IMR-90 (cell line): ENCODE measurements at regions not wholly inside any gene's neighbourhood (a gene's known extent, or its start where the extent isn't known, plus 50 kb on each side); places are given as distances from the start of the nearest gene placed in this dataset.

Source experiments
- ATAC-seq: fragments of 200-7000 bp; cut with Tn5 transposase; 2 replicates; pipeline ENCODE4 v1.9.1; 2020; ENCODE audit warnings: low read depth, mild to moderate bottlenecking, moderate library complexity
- BruUV-seq: library from RNA; stranded (reverse); fragments of 400-500 nt; replicated peaks from 2 replicates; lab custom pipeline; 2021; lab: Mats Ljungman, UMichigan
- CTCF ChIA-PET: fragments of 300-600 bp; formaldehyde crosslinking; extraction: SDS; loops from one replicate; lab custom pipeline; 2021; ENCODE audit warnings: antibody characterized with exemption; lab: Yijun Ruan, JAX
- POLR2A ChIA-PET: fragments of 300-600 bp; sonication (Branson Sonifier 250); formaldehyde crosslinking; loops from one replicate; lab custom pipeline; 2022; ENCODE audit warnings: antibody characterized with exemption; ENCODE audit not compliant: unreplicated experiment; lab: Charles Lee
- DNase-seq: peaks from one replicate; pipeline ENCODE4 v3.0.0; 2013
- H2AFZ ChIP-seq: replicated peaks from 2 replicates; pipeline ENCODE3; 2013; ENCODE audit warnings: low read length, mild to moderate bottlenecking; ENCODE audit not compliant: poor library complexity
- H2AK5ac ChIP-seq: 2 replicates; pipeline ENCODE4 v1.6.1; 2013; ENCODE audit warnings: low read depth, low read length, inconsistent platforms
- H2AK9ac ChIP-seq: replicated peaks from 2 replicates; pipeline ENCODE3; 2013; ENCODE audit warnings: mild to moderate bottlenecking, low read depth, low read length, moderate library complexity; ENCODE audit not compliant: poor library complexity
- H2BK120ac ChIP-seq: 2 replicates; pipeline ENCODE4 v1.6.1; 2013; ENCODE audit warnings: low read depth, low read length, inconsistent platforms
- H2BK15ac ChIP-seq: 3 replicates; pipeline ENCODE4 v1.6.1; 2013; ENCODE audit warnings: low read depth, low read length, inconsistent platforms
- H2BK20ac ChIP-seq: 2 replicates; pipeline ENCODE4 v1.6.1; 2013; ENCODE audit warnings: low read depth, mild to moderate bottlenecking, inconsistent platforms, low read length, moderate library complexity
- H2BK5ac ChIP-seq: 2 replicates; pipeline ENCODE4 v1.6.1; 2013; ENCODE audit warnings: mild to moderate bottlenecking, low read depth, low read length, inconsistent platforms; ENCODE audit not compliant: poor library complexity, severe bottlenecking
- H3K14ac ChIP-seq: replicated peaks from 2 replicates; pipeline ENCODE4 v1.6.1; 2013; ENCODE audit warnings: low read depth, low read length, inconsistent platforms
- H3K18ac ChIP-seq: 2 replicates; pipeline ENCODE4 v1.6.1; 2013; ENCODE audit warnings: low read depth, low read length, control low read depth
- H3K23ac ChIP-seq: 2 replicates; pipeline ENCODE4 v1.6.1; 2013; ENCODE audit warnings: low read depth, low read length, inconsistent platforms
- H3K27ac ChIP-seq: 2 replicates; pipeline ENCODE4 v1.5.1; 2013; ENCODE audit warnings: mild to moderate bottlenecking, control low read depth, low read length; ENCODE audit not compliant: insufficient read depth
- H3K27me3 ChIP-seq: 2 replicates; pipeline ENCODE4 v1.6.1; 2013; ENCODE audit warnings: low read length; ENCODE audit not compliant: control insufficient read depth, insufficient read depth
- H3K36me3 ChIP-seq: 2 replicates; pipeline ENCODE4 v1.6.1; 2013; ENCODE audit warnings: low read length, mixed read lengths; ENCODE audit not compliant: control insufficient read depth, insufficient read depth
- H3K4ac ChIP-seq: 2 replicates; pipeline ENCODE4 v1.6.1; 2013; ENCODE audit warnings: low read depth, low read length, inconsistent platforms
- H3K4me1 ChIP-seq: 2 replicates; pipeline ENCODE4 v1.6.1; 2013; ENCODE audit warnings: low read length, mixed read lengths; ENCODE audit not compliant: control insufficient read depth, insufficient read depth
- H3K4me2 ChIP-seq: 2 replicates; pipeline ENCODE4 v1.6.1; 2013; ENCODE audit warnings: low read depth, mild to moderate bottlenecking, control low read depth, low read length, moderate library complexity
- H3K4me3 ChIP-seq: 2 replicates; pipeline ENCODE4 v1.5.1; 2013; ENCODE audit warnings: low read depth, mild to moderate bottlenecking, control low read depth, low read length, moderate library complexity; ENCODE audit not compliant: insufficient read depth
- H3K56ac ChIP-seq: 2 replicates; pipeline ENCODE4 v1.6.1; 2013; ENCODE audit warnings: low read length, inconsistent platforms; ENCODE audit not compliant: insufficient read depth; ENCODE audit errors: extremely low read depth
- H3K79me1 ChIP-seq, 2 experiments: 2 replicates each; pipeline ENCODE4 v1.6.1; 2013; ENCODE audit warnings: low read length in 2 of 2, inconsistent platforms in 1 of 2, low read depth in 1 of 2
- H3K9ac ChIP-seq: 2 replicates; pipeline ENCODE4 v1.6.1; 2013; ENCODE audit warnings: low read depth, low read length, control low read depth
- H3K9me1 ChIP-seq: 2 replicates; pipeline ENCODE4 v1.6.1; 2013; ENCODE audit warnings: low read length, inconsistent platforms; ENCODE audit not compliant: insufficient read depth
- H3K9me3 ChIP-seq: 2 replicates; pipeline ENCODE4 v1.6.1; 2013; ENCODE audit warnings: low read length; ENCODE audit not compliant: control insufficient read depth, insufficient read depth
- H4K20me1 ChIP-seq: 2 replicates; pipeline ENCODE4 v1.6.1; 2013; ENCODE audit warnings: low read length, inconsistent platforms; ENCODE audit not compliant: insufficient read depth
- H4K5ac ChIP-seq: 2 replicates; pipeline ENCODE4 v1.6.1; 2013; ENCODE audit warnings: mild to moderate bottlenecking, low read depth, low read length, control low read depth
- H4K8ac ChIP-seq, 2 experiments: 2 replicates each; pipeline ENCODE4 v1.6.1; 2013; ENCODE audit warnings: low read depth in 2 of 2, low read length in 2 of 2, control low read depth in 1 of 2, inconsistent platforms in 1 of 2
- H4K91ac ChIP-seq: 2 replicates; pipeline ENCODE4 v1.6.1; 2013; ENCODE audit warnings: low read depth, low read length, inconsistent platforms; ENCODE audit not compliant: insufficient read depth
- CEBPB ChIP-seq: IDR thresholded peaks from 2 replicates; pipeline ENCODE4 v1.6.1; 2012; ENCODE audit warnings: low read depth, low read length, improper control_type of control experiment
- NFE2L2 ChIP-seq: fragments of 150-350 bp; IDR thresholded peaks from 2 replicates; pipeline ENCODE4 v1.6.1; 2016; ENCODE audit warnings: low read depth, mild to moderate bottlenecking, low read length
- WGBS, 2 experiments: methylation state at CpG; one replicate each; pipeline versions ENCODE4 v1.1.5 to v1.1.7; 2013; ENCODE audit warnings: missing lambda C conversion rate in 2 of 2; ENCODE audit not compliant: insufficient read length in 1 of 2; ENCODE audit errors: extremely low coverage in 2 of 2; 5-methylcytosine and 5-hydroxymethylcytosine counted together
- dilution Hi-C: fragments of 300-500 bp; cut with HindIII; formaldehyde crosslinking; loops from one replicate; pipeline ENCODE4 v1.14.3; 2018; ENCODE audit warnings: low sequenced_read_pairs; ENCODE audit not compliant: unreplicated experiment
- in situ Hi-C: fragments of 300-500 bp; cut with MboI; formaldehyde crosslinking; loops from 3 replicates; pipeline ENCODE4 v1.14.3; 2019; ENCODE audit warnings: low sequenced_read_pairs, inconsistent platforms, mixed read lengths
- intact Hi-C: fragments of 100-400 bp; cut with micrococcal nuclease; formaldehyde crosslinking; loops from 2 replicates; pipeline ENCODE4 v1.10.0; 2022

GRCh38 chr3:89572261-89572660, 464.8 kb downstream of the EPHA3 start:
- no TSS peak for BruUV-seq
- Histone ChIP-seq H4K20me1 (no peaks in the 10 kb centered on the region), H3K9ac (no peak overlapping the region), H2AFZ (no peak overlapping the region), H3K4me3 (no peak overlapping the region), H3K14ac (no peak overlapping the region), H3K4me1 (no peaks in the 10 kb centered on the region; the same call in 1 of the 2 replicates), H3K9me1 (no peaks in the 10 kb centered on the region), H3K27me3 (no peaks in the 10 kb centered on the region), H3K56ac (no peak overlapping the region), H3K18ac (no peak overlapping the region), H3K36me3 (no peaks in the 10 kb centered on the region), H4K8ac (no peak overlapping the region), H3K4ac (no peak overlapping the region), H3K9me3 (no peaks in the 10 kb centered on the region), H3K23ac (no peak overlapping the region), H4K91ac (no peak overlapping the region), H2BK20ac (no peak overlapping the region), H2AK9ac (no peak overlapping the region), H2BK5ac (no peak overlapping the region), H2BK120ac (no peak overlapping the region), H3K4me2 (no peak overlapping the region), H2BK15ac (no peak overlapping the region), H3K79me1 (no peaks in the 10 kb centered on the region), H3K27ac (no peak overlapping the region), H2AK5ac (no peak overlapping the region), H4K5ac (no peak overlapping the region)
- peak; percentile 65 for TF ChIP-seq CEBPB
- no peak for TF ChIP-seq NFE2L2
- ATAC-seq, result no peak
- ChIA-PET CTCF (no interaction called here), POLR2A (no interaction called here)
- intact Hi-C loops, result no loop called here
- DNase-seq, result peak; percentile 15
- dilution Hi-C loops, result no loop called here
- in situ Hi-C loops, result no loop called here
- no CpG with 5 or more reads among the region's 1 CpG for WGBS, 2 experiments
